ENCODE measurements at regions not wholly inside any gene's neighbourhood (a gene's known extent, or its start where the extent isn't known, plus 50 kb on each side); places are given as distances from the start of the nearest gene placed in this dataset.

DNA sequence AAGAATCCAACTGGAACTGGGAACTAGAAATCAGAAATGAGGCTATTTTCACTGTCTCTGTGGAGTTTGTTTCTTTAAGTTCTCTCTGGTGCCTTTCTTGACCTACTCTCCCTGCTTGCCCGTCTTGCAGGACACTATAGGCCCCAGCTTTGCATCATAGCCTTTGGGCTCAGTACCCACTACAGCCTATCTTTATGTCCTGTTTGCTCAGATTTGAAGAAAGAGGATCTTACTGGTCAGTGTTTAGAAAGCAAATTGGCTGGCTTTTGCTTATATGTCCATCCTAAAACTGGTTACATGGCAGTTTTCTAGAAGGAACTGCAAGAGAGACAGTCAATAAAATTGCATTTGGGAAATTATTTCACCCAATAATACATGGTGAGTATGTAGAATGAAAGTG, 231.8 kb upstream of the TBL1XR1 start:
- no peak for TF ChIP-seq EZH2 (IDR thresholded peaks at IDR 0.05; ENCODE audit: borderline replicate concordance, low read depth, low read length, severe bottlenecking)
- TF ChIP-seq FOS (IDR thresholded peaks at IDR 0.05; ENCODE audit: borderline replicate concordance, insufficient read depth, low read length): no peak
- TF ChIP-seq, protein P1, sequence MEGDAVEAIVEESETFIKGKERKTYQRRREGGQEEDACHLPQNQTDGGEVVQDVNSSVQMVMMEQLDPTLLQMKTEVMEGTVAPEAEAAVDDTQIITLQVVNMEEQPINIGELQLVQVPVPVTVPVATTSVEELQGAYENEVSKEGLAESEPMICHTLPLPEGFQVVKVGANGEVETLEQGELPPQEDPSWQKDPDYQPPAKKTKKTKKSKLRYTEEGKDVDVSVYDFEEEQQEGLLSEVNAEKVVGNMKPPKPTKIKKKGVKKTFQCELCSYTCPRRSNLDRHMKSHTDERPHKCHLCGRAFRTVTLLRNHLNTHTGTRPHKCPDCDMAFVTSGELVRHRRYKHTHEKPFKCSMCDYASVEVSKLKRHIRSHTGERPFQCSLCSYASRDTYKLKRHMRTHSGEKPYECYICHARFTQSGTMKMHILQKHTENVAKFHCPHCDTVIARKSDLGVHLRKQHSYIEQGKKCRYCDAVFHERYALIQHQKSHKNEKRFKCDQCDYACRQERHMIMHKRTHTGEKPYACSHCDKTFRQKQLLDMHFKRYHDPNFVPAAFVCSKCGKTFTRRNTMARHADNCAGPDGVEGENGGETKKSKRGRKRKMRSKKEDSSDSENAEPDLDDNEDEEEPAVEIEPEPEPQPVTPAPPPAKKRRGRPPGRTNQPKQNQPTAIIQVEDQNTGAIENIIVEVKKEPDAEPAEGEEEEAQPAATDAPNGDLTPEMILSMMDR (IDR thresholded peaks at IDR 0.05; ENCODE audit: extremely low read depth in 1 of 2, insufficient read depth in 1 of 2, low read depth in 1 of 2, low read length in 2 of 2): no peak
- no peak for TF ChIP-seq MAX (IDR thresholded peaks at IDR 0.05; ENCODE audit: insufficient read depth, insufficient read length)
- TF ChIP-seq POLR2AphosphoS5 (IDR thresholded peaks at IDR 0.05; ENCODE audit: insufficient read depth, low read depth, low read length): no peak
- no peak for TF ChIP-seq MYC (IDR thresholded peaks at IDR 0.05; ENCODE audit: low read depth, low read length)
- no peak for TF ChIP-seq POLR2A (IDR thresholded peaks at IDR 0.05; ENCODE audit: low read depth, low read length)
- TF ChIP-seq GATA2 (IDR thresholded peaks at IDR 0.05; ENCODE audit: insufficient read depth, insufficient read length, low read depth, low read length): no peak
- no peak for TF ChIP-seq JUN (IDR thresholded peaks at IDR 0.05; ENCODE audit: borderline replicate concordance, insufficient read depth, insufficient read length, low read depth)
- Histone ChIP-seq H3K9me3 (replicated peaks; ENCODE audit: control insufficient read depth, insufficient read depth, low read length) (no peaks in the 10 kb centered on the region), H3K27me3 (ENCODE audit: control insufficient read depth in 2 of 2, insufficient read depth in 2 of 2, low read length in 2 of 2) (no peaks in the 10 kb centered on the region), H3K9me1 (replicated peaks; ENCODE audit: control insufficient read depth, extremely low read depth, insufficient read depth, low read length) (no peaks in the 10 kb centered on the region), H2AFZ (ENCODE audit: low read depth, low read length) (no peak overlapping the region), H3K36me3 (ENCODE audit: control insufficient read depth in 2 of 2, extremely low read depth in 1 of 2, insufficient read depth in 2 of 2, low read length in 2 of 2) (no peaks in the 10 kb centered on the region), H3K4me1 (ENCODE audit: control insufficient read depth, extremely low read depth, insufficient read depth, low read length) (peaks cover 2% of the 10 kb centered on the region), H3K9ac (replicated peaks; ENCODE audit: extremely low read depth, insufficient read depth, low read length) (no peak overlapping the region), H4K20me1 (replicated peaks; ENCODE audit: control insufficient read depth, extremely low read depth, insufficient read depth, low read length) (no peaks in the 10 kb centered on the region), H3K79me2 (ENCODE audit: control insufficient read depth, insufficient read depth, low read length) (no peaks in the 10 kb centered on the region), H3K4me3 (replicated peaks in 1 of 3; ENCODE audit: insufficient read depth in 1 of 3, low read depth in 1 of 3, low read length in 3 of 3) (no peak overlapping the region), H3K27ac (ENCODE audit: insufficient read depth, low read depth, low read length) (no peak overlapping the region), H3K4me2 (ENCODE audit: insufficient read depth, low read length) (no peak overlapping the region)
- CTCF ChIA-PET: interaction anchor here (1.1 to 1.5 kb wide), 2 partner anchors 18 to 24 kb away, joined by 3 to 5 read pairs; no protein-coding TSS in a partner anchor
- BruUV-seq (replicated peaks): no TSS peak
- POLR2A ChIA-PET: no interaction called here
- DNase-seq (ENCODE audit: low read depth, low spot score) (no peak), FAIRE-seq (no peak)
- intact Hi-C loops (cut with micrococcal nuclease): no loop called here
- dilution Hi-C loops (cut with MboI; ENCODE audit: extremely low pct_ligation_motif_present, low sequenced_read_pairs): no loop called here
